B cell (primary cell): ENCODE measurements at regions not wholly inside any gene's neighbourhood (a gene's known extent, or its start where the extent isn't known, plus 50 kb on each side); places are given as distances from the start of the nearest gene placed in this dataset.

Source experiments
- EZH2 ChIP-seq: IDR thresholded peaks from 2 replicates; pipeline ENCODE4 v1.6.1; 2012; ENCODE audit warnings: borderline replicate concordance, low read depth, mild to moderate bottlenecking, moderate library complexity, low read length; ENCODE audit not compliant: insufficient read depth, poor library complexity, severe bottlenecking
- TF ChIP-seq, protein P1 (sequence below): fragments of 200-600 bp; IDR thresholded peaks from one replicate; pipeline ENCODE4 v1.8.0; 2022; ENCODE audit warnings: antibody characterized with exemption, mild to moderate bottlenecking

GRCh38 chr22:22044153-22044552 lies 61.6 kb upstream of the TOP3B start:
- TF ChIP-seq, protein P1, sequence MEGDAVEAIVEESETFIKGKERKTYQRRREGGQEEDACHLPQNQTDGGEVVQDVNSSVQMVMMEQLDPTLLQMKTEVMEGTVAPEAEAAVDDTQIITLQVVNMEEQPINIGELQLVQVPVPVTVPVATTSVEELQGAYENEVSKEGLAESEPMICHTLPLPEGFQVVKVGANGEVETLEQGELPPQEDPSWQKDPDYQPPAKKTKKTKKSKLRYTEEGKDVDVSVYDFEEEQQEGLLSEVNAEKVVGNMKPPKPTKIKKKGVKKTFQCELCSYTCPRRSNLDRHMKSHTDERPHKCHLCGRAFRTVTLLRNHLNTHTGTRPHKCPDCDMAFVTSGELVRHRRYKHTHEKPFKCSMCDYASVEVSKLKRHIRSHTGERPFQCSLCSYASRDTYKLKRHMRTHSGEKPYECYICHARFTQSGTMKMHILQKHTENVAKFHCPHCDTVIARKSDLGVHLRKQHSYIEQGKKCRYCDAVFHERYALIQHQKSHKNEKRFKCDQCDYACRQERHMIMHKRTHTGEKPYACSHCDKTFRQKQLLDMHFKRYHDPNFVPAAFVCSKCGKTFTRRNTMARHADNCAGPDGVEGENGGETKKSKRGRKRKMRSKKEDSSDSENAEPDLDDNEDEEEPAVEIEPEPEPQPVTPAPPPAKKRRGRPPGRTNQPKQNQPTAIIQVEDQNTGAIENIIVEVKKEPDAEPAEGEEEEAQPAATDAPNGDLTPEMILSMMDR: no peak
- no peak for TF ChIP-seq EZH2
